GM21447 (cell line): ENCODE measurements at regions not wholly inside any gene's neighbourhood (a gene's known extent, or its start where the extent isn't known, plus 50 kb on each side); places are given as distances from the start of the nearest gene placed in this dataset.

Experiments
- ATAC-seq: cut with Tn5 transposase; IDR thresholded peaks from one replicate; pipeline ENCODE4 v1.9.1; 2021; ENCODE audit not compliant: unreplicated experiment

- no peak for ATAC-seq
Observed at GRCh38 chr3:82773207-82773606, 1011.8 kb upstream of the GBE1 start.

- ATAC-seq = no peak
Observed at GRCh38 chr3:82764521-82764920, 1003.1 kb upstream of the GBE1 start.

GRCh38 chr3:82761858-82762257, 1000.4 kb upstream of the GBE1 start:
- ATAC-seq = no peak

GRCh38 chr3:82745544-82745943, 984.1 kb upstream of the GBE1 start:
- no peak for ATAC-seq

- ATAC-seq = no peak
Observed at GRCh38 chr3:82743196-82743595, 981.8 kb upstream of the GBE1 start.

GRCh38 chr3:82741346-82741745, 979.9 kb upstream of the GBE1 start:
- ATAC-seq = no peak

GRCh38 chr3:82739390-82739789, 977.9 kb upstream of the GBE1 start:
- ATAC-seq = no peak

GRCh38 chr3:82736696-82737277, 975.3 kb upstream of the GBE1 start:
- no peak for ATAC-seq

GRCh38 chr3:82715091-82715856, 953.8 kb upstream of the GBE1 start:
- no peak for ATAC-seq

GRCh38 chr3:82707035-82707434, 945.6 kb upstream of the GBE1 start:
- ATAC-seq = no peak

- no peak for ATAC-seq
Observed at GRCh38 chr3:82685761-82686160, 924.3 kb upstream of the GBE1 start.

- ATAC-seq = no peak
Observed at GRCh38 chr3:82676356-82677026, 915.0 kb upstream of the GBE1 start.

GRCh38 chr3:82672966-82673365, 911.5 kb upstream of the GBE1 start:
- ATAC-seq = no peak

- no peak for ATAC-seq
Observed at GRCh38 chr3:82671466-82671865, 910.0 kb upstream of the GBE1 start.

- ATAC-seq = no peak
Observed at GRCh38 chr3:82654708-82655107, 893.3 kb upstream of the GBE1 start.

- ATAC-seq = no peak
Observed at GRCh38 chr3:82643948-82644347, 882.5 kb upstream of the GBE1 start.

- ATAC-seq = no peak
Observed at GRCh38 chr3:82641701-82642100, 880.3 kb upstream of the GBE1 start.

GRCh38 chr3:82640254-82640653, 878.8 kb upstream of the GBE1 start:
- no peak for ATAC-seq

- ATAC-seq = no peak
Observed at GRCh38 chr3:82637574-82637973, 876.1 kb upstream of the GBE1 start.

- no peak for ATAC-seq
Observed at GRCh38 chr3:82636177-82636576, 874.7 kb upstream of the GBE1 start.

GRCh38 chr3:82633319-82633718, 871.9 kb upstream of the GBE1 start:
- ATAC-seq = no peak

GRCh38 chr3:82629937-82630336, 868.5 kb upstream of the GBE1 start:
- no peak for ATAC-seq
